ENCODE measurements at regions not wholly inside any gene's neighbourhood (a gene's known extent, or its start where the extent isn't known, plus 50 kb on each side); places are given as distances from the start of the nearest gene placed in this dataset.

GRCh38 chr3:18559331-18559842 lies 134.2 kb upstream of the SATB1 start:
- peak; percentile 39 to 76 (median 65) for TF ChIP-seq CTCF (IDR thresholded peaks at IDR 0.05)
- TF ChIP-seq EP300 (IDR thresholded peaks at IDR 0.05): no peak
- TF ChIP-seq POLR2A (IDR thresholded peaks at IDR 0.05): no peak
